Adrenal gland (tissue), 5 donors: ENCODE measurements at regions not wholly inside any gene's neighbourhood (a gene's known extent, or its start where the extent isn't known, plus 50 kb on each side); places are given as distances from the start of the nearest gene placed in this dataset.

Experiments used
- POLR2A ChIP-seq, 2 donors: fragments of 450-650 bp; IDR thresholded peaks; one replicate each; pipeline ENCODE4 v1.6.1; 2017; ENCODE audit warnings: antibody characterized with exemption in 2 of 2, mild to moderate bottlenecking in 2 of 2, moderate library complexity in 1 of 2
- TF ChIP-seq, protein P1 (sequence below), 6 experiments: fragments of 450-650 bp in 4 of 6; fragments of 200-600 bp in 2 of 6; sonication (generic) in 1 of 6; IDR thresholded peaks; 1 replicate in 5 of 6; 2 replicates in 1 of 6; pipeline versions ENCODE4 v1.5.1 to v1.8.0; 2016 to 2021; ENCODE audit warnings: antibody characterized with exemption in 6 of 6, mild to moderate bottlenecking in 2 of 6, moderate library complexity in 1 of 6
- donor health status: DM: no; HTN: no; CAD: no.

DNA sequence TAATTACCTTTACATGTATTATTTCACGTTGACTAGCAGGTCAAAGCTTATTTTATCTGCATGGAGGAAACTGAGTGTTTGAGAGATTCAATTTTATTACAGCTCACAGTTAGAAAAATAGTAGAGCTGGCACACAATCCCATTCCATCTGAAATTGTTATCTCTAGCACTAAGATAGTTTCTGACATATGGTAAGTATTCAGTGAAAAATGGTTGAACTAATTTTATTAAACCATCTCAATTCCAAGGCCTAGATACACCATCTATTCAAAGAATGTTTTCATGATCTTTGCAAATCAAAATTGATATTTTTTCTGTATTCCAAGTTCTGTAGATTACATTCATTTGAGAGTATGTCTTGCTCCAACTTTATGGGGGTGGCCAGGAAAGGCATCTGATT, 125.4 kb upstream of the FAT3 start:
- TF ChIP-seq, protein P1, sequence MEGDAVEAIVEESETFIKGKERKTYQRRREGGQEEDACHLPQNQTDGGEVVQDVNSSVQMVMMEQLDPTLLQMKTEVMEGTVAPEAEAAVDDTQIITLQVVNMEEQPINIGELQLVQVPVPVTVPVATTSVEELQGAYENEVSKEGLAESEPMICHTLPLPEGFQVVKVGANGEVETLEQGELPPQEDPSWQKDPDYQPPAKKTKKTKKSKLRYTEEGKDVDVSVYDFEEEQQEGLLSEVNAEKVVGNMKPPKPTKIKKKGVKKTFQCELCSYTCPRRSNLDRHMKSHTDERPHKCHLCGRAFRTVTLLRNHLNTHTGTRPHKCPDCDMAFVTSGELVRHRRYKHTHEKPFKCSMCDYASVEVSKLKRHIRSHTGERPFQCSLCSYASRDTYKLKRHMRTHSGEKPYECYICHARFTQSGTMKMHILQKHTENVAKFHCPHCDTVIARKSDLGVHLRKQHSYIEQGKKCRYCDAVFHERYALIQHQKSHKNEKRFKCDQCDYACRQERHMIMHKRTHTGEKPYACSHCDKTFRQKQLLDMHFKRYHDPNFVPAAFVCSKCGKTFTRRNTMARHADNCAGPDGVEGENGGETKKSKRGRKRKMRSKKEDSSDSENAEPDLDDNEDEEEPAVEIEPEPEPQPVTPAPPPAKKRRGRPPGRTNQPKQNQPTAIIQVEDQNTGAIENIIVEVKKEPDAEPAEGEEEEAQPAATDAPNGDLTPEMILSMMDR (IDR thresholded peaks at IDR 0.05) = no peak
- no peak for TF ChIP-seq POLR2A (IDR thresholded peaks at IDR 0.05)
